ENCODE measurements at regions not wholly inside any gene's neighbourhood (a gene's known extent, or its start where the extent isn't known, plus 50 kb on each side); places are given as distances from the start of the nearest gene placed in this dataset.

- TF ChIP-seq CTCF (IDR thresholded peaks at IDR 0.05 in 2 of 3, conservative IDR thresholded peaks at IDR 0.05 in 1 of 3; ENCODE audit: control insufficient read depth in 2 of 3, extremely low read depth in 1 of 3, insufficient read depth in 1 of 3, low read depth in 3 of 3, low read length in 3 of 3), result no peak
- TF ChIP-seq SP1 (IDR thresholded peaks at IDR 0.05; ENCODE audit: low read depth, low read length), result no peak
- no peak for TF ChIP-seq ZBTB40 (IDR thresholded peaks at IDR 0.05; ENCODE audit: borderline replicate concordance)
- no peak for TF ChIP-seq FOS (IDR thresholded peaks at IDR 0.05; ENCODE audit: borderline replicate concordance, extremely low read depth, insufficient read length)
- no peak for TF ChIP-seq TAF1 (IDR thresholded peaks at IDR 0.05; ENCODE audit: borderline replicate concordance, low read depth, low read length)
- TF ChIP-seq POLR2AphosphoS2 (IDR thresholded peaks at IDR 0.05; ENCODE audit: low read depth, low read length), result no peak
- no peak for TF ChIP-seq E2F8 (IDR thresholded peaks at IDR 0.05; ENCODE audit: low read depth, partially characterized antibody)
- no peak for TF ChIP-seq REST (IDR thresholded peaks at IDR 0.05; ENCODE audit: low read depth, low read length)
- no peak for TF ChIP-seq MXI1 (IDR thresholded peaks at IDR 0.05; ENCODE audit: low read depth, low read length)
- no peak for TF ChIP-seq ZNF274 (IDR thresholded peaks at IDR 0.05; ENCODE audit: insufficient read depth, insufficient read length)
- no peak for TF ChIP-seq SMAD1 (IDR thresholded peaks at IDR 0.05; ENCODE audit: low read depth, partially characterized antibody)
- no peak for TF ChIP-seq TBL1XR1 (IDR thresholded peaks at IDR 0.05; ENCODE audit: low read depth, low read length)
Measured at GRCh38 chr1:221256773-221257172, 377.5 kb downstream of the HLX start.
